ENCODE measurements at regions not wholly inside any gene's neighbourhood (a gene's known extent, or its start where the extent isn't known, plus 50 kb on each side); places are given as distances from the start of the nearest gene placed in this dataset.
A peak's percentile ranks its signal among the peaks of the same experiment; 100 is the strongest.
"Not testable (repeated sequence)": the region's sequence is repeated elsewhere in the genome, so short reads cannot be mapped to it uniquely, and the experiment has no call there.

GRCh38 chr3:34463414-34463813, 665.0 kb downstream of the PDCD6IP start:
- H3K27me3 ChIP-seq (ENCODE audit: insufficient read depth, low read length): no peaks in the 10 kb centered on the region
- no peak overlapping the region for H2AFZ ChIP-seq (ENCODE audit: low read length, unreplicated experiment)
- H3K27ac ChIP-seq (ENCODE audit: low read depth, low read length): no peak overlapping the region
- H3K4me1 ChIP-seq (ENCODE audit: control insufficient read depth, insufficient read depth, low read length, unreplicated experiment): no peaks in the 10 kb centered on the region
- H3K4me3 ChIP-seq (ENCODE audit: low read depth, low read length): no peak overlapping the region
- H3K79me2 ChIP-seq (ENCODE audit: control insufficient read depth, insufficient read depth, low read length, unreplicated experiment): no peaks in the 10 kb centered on the region
- H3K36me3 ChIP-seq (ENCODE audit: insufficient read depth, low read length): no peaks in the 10 kb centered on the region

GRCh38 chr3:34464646-34465045, 666.2 kb downstream of the PDCD6IP start:
- no peak overlapping the region for H3K4me3 ChIP-seq (ENCODE audit: low read depth, low read length)
- no peak overlapping the region for H2AFZ ChIP-seq (ENCODE audit: low read length, unreplicated experiment)
- H3K79me2 ChIP-seq (ENCODE audit: control insufficient read depth, insufficient read depth, low read length, unreplicated experiment): no peaks in the 10 kb centered on the region
- no peak overlapping the region for H3K27ac ChIP-seq (ENCODE audit: low read depth, low read length)
- no peaks in the 10 kb centered on the region for H3K36me3 ChIP-seq (ENCODE audit: insufficient read depth, low read length)
- no peaks in the 10 kb centered on the region for H3K27me3 ChIP-seq (ENCODE audit: insufficient read depth, low read length)
- no peaks in the 10 kb centered on the region for H3K4me1 ChIP-seq (ENCODE audit: control insufficient read depth, insufficient read depth, low read length, unreplicated experiment)

GRCh38 chr3:34475851-34476250, 677.4 kb downstream of the PDCD6IP start:
- H2AFZ ChIP-seq (ENCODE audit: low read length, unreplicated experiment): no peak overlapping the region
- no peaks in the 10 kb centered on the region for H3K27me3 ChIP-seq (ENCODE audit: insufficient read depth, low read length)
- H3K4me1 ChIP-seq (ENCODE audit: control insufficient read depth, insufficient read depth, low read length, unreplicated experiment): no peaks in the 10 kb centered on the region
- H3K79me2 ChIP-seq (ENCODE audit: control insufficient read depth, insufficient read depth, low read length, unreplicated experiment): no peaks in the 10 kb centered on the region
- H3K4me3 ChIP-seq (ENCODE audit: low read depth, low read length): no peak overlapping the region
- no peaks in the 10 kb centered on the region for H3K36me3 ChIP-seq (ENCODE audit: insufficient read depth, low read length)
- no peak overlapping the region for H3K27ac ChIP-seq (ENCODE audit: low read depth, low read length)

- Histone ChIP-seq H3K27me3 (ENCODE audit: insufficient read depth, low read length) (no peaks in the 10 kb centered on the region), H3K4me1 (ENCODE audit: control insufficient read depth, insufficient read depth, low read length, unreplicated experiment) (no peaks in the 10 kb centered on the region), H2AFZ (ENCODE audit: low read length, unreplicated experiment) (peak overlapping the region; percentile 84), H3K36me3 (ENCODE audit: insufficient read depth, low read length) (no peaks in the 10 kb centered on the region), H3K79me2 (ENCODE audit: control insufficient read depth, insufficient read depth, low read length, unreplicated experiment) (no peaks in the 10 kb centered on the region), H3K27ac (ENCODE audit: low read depth, low read length) (no peak overlapping the region), H3K4me3 (ENCODE audit: low read depth, low read length) (peak overlapping the region; percentile 75)
Measured at GRCh38 chr3:34483311-34483887, 685.0 kb downstream of the PDCD6IP start.

- H3K27ac ChIP-seq (ENCODE audit: low read depth, low read length): no peak overlapping the region
- no peaks in the 10 kb centered on the region for H3K27me3 ChIP-seq (ENCODE audit: insufficient read depth, low read length)
- H3K79me2 ChIP-seq (ENCODE audit: control insufficient read depth, insufficient read depth, low read length, unreplicated experiment): no peaks in the 10 kb centered on the region
- H3K4me3 ChIP-seq (ENCODE audit: low read depth, low read length): no peak overlapping the region
- no peaks in the 10 kb centered on the region for H3K36me3 ChIP-seq (ENCODE audit: insufficient read depth, low read length)
- no peak overlapping the region for H2AFZ ChIP-seq (ENCODE audit: low read length, unreplicated experiment)
- H3K4me1 ChIP-seq (ENCODE audit: control insufficient read depth, insufficient read depth, low read length, unreplicated experiment): no peaks in the 10 kb centered on the region
Measured at GRCh38 chr3:34504366-34504765, 705.9 kb downstream of the PDCD6IP start.

GRCh38 chr3:34504775-34505174, 706.3 kb downstream of the PDCD6IP start:
- H3K27me3 ChIP-seq (ENCODE audit: insufficient read depth, low read length): no peaks in the 10 kb centered on the region
- H3K4me1 ChIP-seq (ENCODE audit: control insufficient read depth, insufficient read depth, low read length, unreplicated experiment): no peaks in the 10 kb centered on the region
- H2AFZ ChIP-seq (ENCODE audit: low read length, unreplicated experiment): no peak overlapping the region
- H3K79me2 ChIP-seq (ENCODE audit: control insufficient read depth, insufficient read depth, low read length, unreplicated experiment): no peaks in the 10 kb centered on the region
- no peak overlapping the region for H3K27ac ChIP-seq (ENCODE audit: low read depth, low read length)
- no peaks in the 10 kb centered on the region for H3K36me3 ChIP-seq (ENCODE audit: insufficient read depth, low read length)
- H3K4me3 ChIP-seq (ENCODE audit: low read depth, low read length): no peak overlapping the region

- Histone ChIP-seq H3K27me3 (ENCODE audit: insufficient read depth, low read length) (no peaks in the 10 kb centered on the region), H3K4me1 (ENCODE audit: control insufficient read depth, insufficient read depth, low read length, unreplicated experiment) (no peaks in the 10 kb centered on the region), H2AFZ (ENCODE audit: low read length, unreplicated experiment) (no peak overlapping the region), H3K4me3 (ENCODE audit: low read depth, low read length) (no peak overlapping the region), H3K79me2 (ENCODE audit: control insufficient read depth, insufficient read depth, low read length, unreplicated experiment) (no peaks in the 10 kb centered on the region), H3K27ac (ENCODE audit: low read depth, low read length) (no peak overlapping the region), H3K36me3 (ENCODE audit: insufficient read depth, low read length) (no peaks in the 10 kb centered on the region)
Measured at GRCh38 chr3:34508732-34509131, 710.3 kb downstream of the PDCD6IP start.

- Histone ChIP-seq H3K27me3 (ENCODE audit: insufficient read depth, low read length) (no peaks in the 10 kb centered on the region), H3K79me2 (ENCODE audit: control insufficient read depth, insufficient read depth, low read length, unreplicated experiment) (no peaks in the 10 kb centered on the region), H3K36me3 (ENCODE audit: insufficient read depth, low read length) (no peaks in the 10 kb centered on the region), H3K27ac (ENCODE audit: low read depth, low read length) (no peak overlapping the region), H3K4me1 (ENCODE audit: control insufficient read depth, insufficient read depth, low read length, unreplicated experiment) (no peaks in the 10 kb centered on the region), H2AFZ (ENCODE audit: low read length, unreplicated experiment) (no peak overlapping the region), H3K4me3 (ENCODE audit: low read depth, low read length) (no peak overlapping the region)
Measured at GRCh38 chr3:34511891-34512290, 713.5 kb downstream of the PDCD6IP start.

GRCh38 chr3:34519008-34519407, 720.6 kb downstream of the PDCD6IP start:
- H3K4me1 ChIP-seq (ENCODE audit: control insufficient read depth, insufficient read depth, low read length, unreplicated experiment); H3K4me3 ChIP-seq (ENCODE audit: low read depth, low read length); H3K27ac ChIP-seq (ENCODE audit: low read depth, low read length); H3K79me2 ChIP-seq (ENCODE audit: control insufficient read depth, insufficient read depth, low read length, unreplicated experiment); H3K36me3 ChIP-seq (ENCODE audit: insufficient read depth, low read length); H2AFZ ChIP-seq (ENCODE audit: low read length, unreplicated experiment); H3K27me3 ChIP-seq (ENCODE audit: insufficient read depth, low read length): not testable (repeated sequence)

- Histone ChIP-seq H3K4me3 (ENCODE audit: low read depth, low read length) (no peak overlapping the region), H3K79me2 (ENCODE audit: control insufficient read depth, insufficient read depth, low read length, unreplicated experiment) (no peaks in the 10 kb centered on the region), H3K27me3 (ENCODE audit: insufficient read depth, low read length) (no peaks in the 10 kb centered on the region), H2AFZ (ENCODE audit: low read length, unreplicated experiment) (no peak overlapping the region), H3K27ac (ENCODE audit: low read depth, low read length) (no peak overlapping the region), H3K4me1 (ENCODE audit: control insufficient read depth, insufficient read depth, low read length, unreplicated experiment) (no peaks in the 10 kb centered on the region), H3K36me3 (ENCODE audit: insufficient read depth, low read length) (no peaks in the 10 kb centered on the region)
Measured at GRCh38 chr3:34531156-34531555, 732.7 kb downstream of the PDCD6IP start.

GRCh38 chr3:34533451-34533850, 735.0 kb downstream of the PDCD6IP start:
- H3K4me3 ChIP-seq (ENCODE audit: low read depth, low read length): no peak overlapping the region
- no peak overlapping the region for H2AFZ ChIP-seq (ENCODE audit: low read length, unreplicated experiment)
- H3K79me2 ChIP-seq (ENCODE audit: control insufficient read depth, insufficient read depth, low read length, unreplicated experiment): no peaks in the 10 kb centered on the region
- H3K36me3 ChIP-seq (ENCODE audit: insufficient read depth, low read length): no peaks in the 10 kb centered on the region
- H3K4me1 ChIP-seq (ENCODE audit: control insufficient read depth, insufficient read depth, low read length, unreplicated experiment): no peaks in the 10 kb centered on the region
- H3K27ac ChIP-seq (ENCODE audit: low read depth, low read length): no peak overlapping the region
- no peaks in the 10 kb centered on the region for H3K27me3 ChIP-seq (ENCODE audit: insufficient read depth, low read length)
